Endothelial cell (in vitro differentiated cells): ENCODE measurements at regions not wholly inside any gene's neighbourhood (a gene's known extent, or its start where the extent isn't known, plus 50 kb on each side); places are given as distances from the start of the nearest gene placed in this dataset.

Experiments used
- DNase-seq: peaks from one replicate; pipeline ENCODE4 v3.0.0; 2021; ENCODE audit warnings: low spot score
- H3K27ac Mint-ChIP-seq: one replicate; pipeline ENCODE4 v1.8.0; 2021; ENCODE audit warnings: mixed read lengths, inconsistent platforms; ENCODE audit not compliant: unreplicated experiment
- H3K27me3 Mint-ChIP-seq: one replicate; pipeline ENCODE4 v1.8.0; 2021; ENCODE audit warnings: mild to moderate bottlenecking, moderate library complexity, mixed read lengths, inconsistent platforms; ENCODE audit not compliant: unreplicated experiment
- H3K36me3 Mint-ChIP-seq: one replicate; pipeline ENCODE4 v1.8.0; 2021; ENCODE audit warnings: mild to moderate bottlenecking, low read depth, mixed read lengths, inconsistent platforms; ENCODE audit not compliant: unreplicated experiment
- H3K4me1 Mint-ChIP-seq: one replicate; pipeline ENCODE4 v1.8.0; 2021; ENCODE audit warnings: mild to moderate bottlenecking, mixed read lengths, inconsistent platforms; ENCODE audit not compliant: unreplicated experiment
- H3K4me3 Mint-ChIP-seq: one replicate; pipeline ENCODE4 v1.8.0; 2021; ENCODE audit warnings: mild to moderate bottlenecking, mixed read lengths, inconsistent platforms; ENCODE audit not compliant: unreplicated experiment
- H3K9me3 Mint-ChIP-seq: one replicate; pipeline ENCODE4 v1.8.0; 2021; ENCODE audit warnings: mixed read lengths, inconsistent platforms; ENCODE audit not compliant: unreplicated experiment
- TF ChIP-seq, protein P1 (sequence below): fragments of 200-600 bp; sonication (generic); IDR thresholded peaks from one replicate; pipeline ENCODE4 v1.5.0; 2021; ENCODE audit warnings: antibody characterized with exemption; ENCODE audit not compliant: unreplicated experiment

GRCh38 chr2:185433824-185434223 lies 304.8 kb upstream of the FSIP2 start:
- Mint-ChIP-seq H3K27me3 (no peaks in the 10 kb centered on the region), H3K4me1 (no peaks in the 10 kb centered on the region), H3K36me3 (no peaks in the 10 kb centered on the region), H3K9me3 (no peaks in the 10 kb centered on the region), H3K27ac (no peak overlapping the region), H3K4me3 (no peak overlapping the region)
- no peak for DNase-seq
- TF ChIP-seq, protein P1, sequence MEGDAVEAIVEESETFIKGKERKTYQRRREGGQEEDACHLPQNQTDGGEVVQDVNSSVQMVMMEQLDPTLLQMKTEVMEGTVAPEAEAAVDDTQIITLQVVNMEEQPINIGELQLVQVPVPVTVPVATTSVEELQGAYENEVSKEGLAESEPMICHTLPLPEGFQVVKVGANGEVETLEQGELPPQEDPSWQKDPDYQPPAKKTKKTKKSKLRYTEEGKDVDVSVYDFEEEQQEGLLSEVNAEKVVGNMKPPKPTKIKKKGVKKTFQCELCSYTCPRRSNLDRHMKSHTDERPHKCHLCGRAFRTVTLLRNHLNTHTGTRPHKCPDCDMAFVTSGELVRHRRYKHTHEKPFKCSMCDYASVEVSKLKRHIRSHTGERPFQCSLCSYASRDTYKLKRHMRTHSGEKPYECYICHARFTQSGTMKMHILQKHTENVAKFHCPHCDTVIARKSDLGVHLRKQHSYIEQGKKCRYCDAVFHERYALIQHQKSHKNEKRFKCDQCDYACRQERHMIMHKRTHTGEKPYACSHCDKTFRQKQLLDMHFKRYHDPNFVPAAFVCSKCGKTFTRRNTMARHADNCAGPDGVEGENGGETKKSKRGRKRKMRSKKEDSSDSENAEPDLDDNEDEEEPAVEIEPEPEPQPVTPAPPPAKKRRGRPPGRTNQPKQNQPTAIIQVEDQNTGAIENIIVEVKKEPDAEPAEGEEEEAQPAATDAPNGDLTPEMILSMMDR = no peak

DNA sequence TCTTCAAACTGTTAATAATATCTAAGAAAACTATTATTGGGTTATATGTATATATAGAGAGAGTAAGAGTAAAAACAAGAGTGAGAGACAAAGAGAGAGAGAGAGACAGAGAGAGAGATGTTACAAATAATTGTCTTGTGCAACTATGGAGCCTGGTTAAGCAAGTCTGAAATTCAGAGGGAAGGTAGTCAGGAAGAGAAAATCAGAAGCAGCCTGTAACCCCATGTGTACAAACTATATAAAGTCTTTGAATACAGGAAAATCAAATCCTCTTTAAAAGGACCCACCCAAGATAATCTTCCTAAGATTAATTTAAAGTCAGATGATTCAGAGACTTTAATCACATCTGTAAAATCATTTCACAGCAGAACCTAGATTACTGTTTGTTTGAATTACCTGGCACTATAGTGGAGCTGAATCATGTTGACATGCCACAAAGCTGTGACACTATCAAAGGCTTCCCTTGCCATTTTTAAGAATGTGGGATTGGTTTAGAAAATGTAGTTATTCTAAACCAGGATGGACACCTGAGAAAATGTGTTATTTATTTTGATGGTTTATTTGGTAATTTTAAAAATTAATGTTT lies 301.7 kb upstream of the FSIP2 start:
- Mint-ChIP-seq H3K27me3 (no peaks in the 10 kb centered on the region), H3K4me1 (no peaks in the 10 kb centered on the region), H3K4me3 (no peak overlapping the region), H3K9me3 (no peaks in the 10 kb centered on the region), H3K27ac (no peak overlapping the region), H3K36me3 (no peaks in the 10 kb centered on the region)
- DNase-seq = no peak
- TF ChIP-seq, protein P1 = no peak

DNA sequence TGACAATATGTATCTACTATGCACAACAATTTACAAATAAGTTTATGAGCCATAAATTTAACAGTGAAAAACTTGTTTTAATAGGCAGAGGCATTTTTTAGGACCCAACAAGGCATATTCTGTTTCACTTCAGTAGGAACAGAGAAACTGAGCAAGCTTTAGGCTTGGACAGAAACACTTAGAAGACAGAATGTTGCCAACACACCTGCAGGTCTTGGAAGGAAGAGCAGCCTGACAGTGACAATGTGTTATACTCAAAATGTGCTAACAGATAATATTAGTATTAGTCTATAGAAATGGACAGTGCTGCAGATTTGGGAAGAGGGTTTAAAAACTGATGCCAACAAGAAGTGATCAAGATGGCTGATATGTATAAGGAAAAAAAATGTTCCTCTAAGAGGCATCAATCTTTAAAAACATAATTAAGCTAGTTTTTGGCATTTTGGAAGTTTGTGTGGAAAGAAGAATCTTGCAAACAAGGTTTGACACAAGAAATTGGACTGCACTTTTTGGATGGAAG lies 297.1 kb upstream of the FSIP2 start:
- Mint-ChIP-seq H3K9me3 (no peaks in the 10 kb centered on the region), H3K4me1 (no peaks in the 10 kb centered on the region), H3K27ac (no peak overlapping the region), H3K4me3 (no peak overlapping the region), H3K36me3 (no peaks in the 10 kb centered on the region), H3K27me3 (no peaks in the 10 kb centered on the region)
- TF ChIP-seq, protein P1 = no peak
- no peak for DNase-seq

GRCh38 chr2:185456517-185456916 lies 282.1 kb upstream of the FSIP2 start:
- TF ChIP-seq, protein P1 = no peak
- no peak for DNase-seq
- Mint-ChIP-seq H3K4me1 (no peaks in the 10 kb centered on the region), H3K4me3 (no peak overlapping the region), H3K9me3 (no peaks in the 10 kb centered on the region), H3K27me3 (no peaks in the 10 kb centered on the region), H3K36me3 (peaks cover 6% of the 10 kb centered on the region), H3K27ac (no peak overlapping the region)

GRCh38 chr2:185463481-185463880 lies 275.1 kb upstream of the FSIP2 start:
- Mint-ChIP-seq H3K4me3 (no peak overlapping the region), H3K9me3 (no peaks in the 10 kb centered on the region), H3K27ac (no peak overlapping the region), H3K36me3 (no peaks in the 10 kb centered on the region), H3K27me3 (no peaks in the 10 kb centered on the region), H3K4me1 (no peaks in the 10 kb centered on the region)
- DNase-seq = no peak
- TF ChIP-seq, protein P1 = no peak
